ENCODE measurements at regions not wholly inside any gene's neighbourhood (a gene's known extent, or its start where the extent isn't known, plus 50 kb on each side); places are given as distances from the start of the nearest gene placed in this dataset.

DNA sequence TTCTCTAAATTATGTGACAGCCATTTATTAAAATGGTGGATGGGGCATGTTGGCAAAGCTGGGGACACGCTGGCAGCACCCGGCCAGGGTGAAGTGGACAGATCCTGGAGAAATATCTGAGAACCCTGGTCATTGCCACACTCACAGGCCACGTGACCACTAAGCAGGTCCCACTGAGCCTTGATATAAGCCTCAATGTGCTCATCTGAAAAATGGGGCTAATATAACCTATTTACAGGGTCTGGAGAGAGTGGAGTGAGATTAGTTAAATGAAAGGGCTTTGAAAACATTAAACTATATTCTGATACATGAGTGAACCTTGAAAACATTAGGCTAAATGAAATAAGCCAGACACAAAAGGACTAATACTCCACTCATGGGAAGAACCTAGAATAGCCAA is 108.9 kb downstream of the RBFOX3 start:
- TF ChIP-seq, protein P1, sequence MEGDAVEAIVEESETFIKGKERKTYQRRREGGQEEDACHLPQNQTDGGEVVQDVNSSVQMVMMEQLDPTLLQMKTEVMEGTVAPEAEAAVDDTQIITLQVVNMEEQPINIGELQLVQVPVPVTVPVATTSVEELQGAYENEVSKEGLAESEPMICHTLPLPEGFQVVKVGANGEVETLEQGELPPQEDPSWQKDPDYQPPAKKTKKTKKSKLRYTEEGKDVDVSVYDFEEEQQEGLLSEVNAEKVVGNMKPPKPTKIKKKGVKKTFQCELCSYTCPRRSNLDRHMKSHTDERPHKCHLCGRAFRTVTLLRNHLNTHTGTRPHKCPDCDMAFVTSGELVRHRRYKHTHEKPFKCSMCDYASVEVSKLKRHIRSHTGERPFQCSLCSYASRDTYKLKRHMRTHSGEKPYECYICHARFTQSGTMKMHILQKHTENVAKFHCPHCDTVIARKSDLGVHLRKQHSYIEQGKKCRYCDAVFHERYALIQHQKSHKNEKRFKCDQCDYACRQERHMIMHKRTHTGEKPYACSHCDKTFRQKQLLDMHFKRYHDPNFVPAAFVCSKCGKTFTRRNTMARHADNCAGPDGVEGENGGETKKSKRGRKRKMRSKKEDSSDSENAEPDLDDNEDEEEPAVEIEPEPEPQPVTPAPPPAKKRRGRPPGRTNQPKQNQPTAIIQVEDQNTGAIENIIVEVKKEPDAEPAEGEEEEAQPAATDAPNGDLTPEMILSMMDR (IDR thresholded peaks at IDR 0.05; ENCODE audit: insufficient read depth, low read depth, low read length, missing control alignments), result no peak
- no peak overlapping the region for H3K4me3 ChIP-seq (ENCODE audit: low read length)
- DNase-seq (ENCODE audit: low read depth), result no peak

DNA sequence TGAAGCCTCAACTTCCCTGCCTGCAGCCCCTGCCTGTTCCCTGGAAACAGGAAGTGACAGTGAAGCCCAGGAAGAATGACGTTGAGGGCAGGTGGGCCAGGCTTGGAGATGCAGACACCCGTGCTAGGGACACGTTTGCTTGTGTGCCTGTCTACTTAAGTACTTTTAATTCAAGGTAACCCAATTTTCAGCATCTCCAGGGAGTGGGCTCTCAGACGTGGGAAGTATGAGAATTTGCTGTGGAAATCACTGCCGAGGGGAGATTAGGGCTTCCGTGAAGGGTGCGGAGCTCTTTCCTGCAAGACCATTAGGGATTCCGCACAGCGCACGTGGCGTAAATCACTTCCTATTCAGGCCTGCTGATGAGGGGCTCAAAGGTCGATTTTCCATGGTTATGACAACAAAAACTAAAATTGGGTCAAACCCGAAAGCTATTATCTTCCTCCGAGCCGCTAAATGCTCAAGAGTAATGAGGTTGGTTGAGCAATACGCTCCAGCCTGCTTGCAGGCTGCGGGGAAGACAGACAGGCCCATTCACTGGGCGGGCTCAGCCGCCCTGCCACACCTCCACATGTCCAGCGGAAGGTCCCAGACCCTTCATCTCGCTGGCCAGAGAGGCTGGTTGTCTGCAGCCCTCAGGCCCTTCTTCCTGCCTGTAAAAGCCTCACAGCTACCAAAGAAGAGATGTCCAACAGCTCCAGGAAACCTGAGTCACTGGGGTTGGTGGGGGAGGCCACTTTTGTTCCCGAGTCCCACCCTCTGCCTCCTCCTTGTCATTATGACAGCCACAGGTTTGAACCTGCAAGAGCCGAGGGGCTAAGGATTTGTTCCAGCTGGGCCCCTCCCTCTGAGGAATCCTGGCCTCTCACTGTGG is 109.9 kb downstream of the RBFOX3 start:
- TF ChIP-seq, protein P1 (IDR thresholded peaks at IDR 0.05; ENCODE audit: insufficient read depth, low read depth, low read length, missing control alignments), result no peak
- DNase-seq (ENCODE audit: low read depth), result no peak

DNA sequence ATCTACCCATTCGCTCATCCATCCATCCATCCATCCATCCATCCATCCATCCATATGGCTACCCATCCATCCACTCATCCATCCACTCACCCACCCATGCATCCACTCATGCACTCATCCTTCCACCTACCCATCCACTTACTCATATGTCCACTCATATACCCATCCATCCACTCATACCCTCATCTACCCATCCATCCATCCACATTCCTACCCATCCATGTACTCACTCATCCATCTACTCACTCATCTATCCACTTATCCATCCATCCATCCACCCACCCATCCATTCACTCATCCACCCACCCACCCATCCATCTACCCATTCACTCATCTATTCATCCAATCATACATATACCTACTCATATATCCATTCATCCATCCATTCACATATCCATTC is 112.0 kb downstream of the RBFOX3 start:
- no peak for DNase-seq (ENCODE audit: low read depth)
- TF ChIP-seq, protein P1 (IDR thresholded peaks at IDR 0.05; ENCODE audit: insufficient read depth, low read depth, low read length, missing control alignments), result no peak
- no peak overlapping the region for H3K4me3 ChIP-seq (ENCODE audit: low read length)

More for the DNA sequence above, 109.9 kb downstream of the RBFOX3 start:
- H3K4me3 ChIP-seq (ENCODE audit: low read length), result no peak overlapping the region

DNA sequence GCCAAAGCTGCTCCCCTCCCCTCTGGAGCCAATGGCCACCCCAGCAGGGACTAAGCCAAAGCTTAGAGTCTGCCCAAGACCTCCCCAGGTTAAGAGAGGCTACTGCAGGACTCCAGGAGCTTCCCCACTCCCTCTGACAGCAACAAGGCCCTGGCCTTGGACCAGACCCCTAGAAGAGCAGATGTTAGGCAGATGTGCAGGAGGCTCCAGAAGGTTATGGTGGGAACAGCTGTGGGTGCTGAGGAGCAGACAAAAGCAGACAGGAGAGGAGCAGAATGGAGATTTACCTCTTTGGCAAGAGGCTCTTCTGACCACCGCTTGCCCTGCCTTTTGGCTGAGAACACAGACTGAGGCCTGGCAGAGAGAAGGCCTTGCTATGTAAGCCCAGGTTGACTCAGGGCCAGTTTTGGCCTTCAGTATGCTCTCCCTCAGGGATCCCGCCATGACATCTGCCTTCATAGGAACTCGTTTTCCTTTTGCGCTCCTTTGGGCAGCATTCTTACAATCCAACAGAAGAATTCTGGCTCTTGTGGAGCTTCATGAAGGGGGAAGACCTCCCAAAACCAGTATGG is 113.0 kb downstream of the RBFOX3 start:
- H3K4me3 ChIP-seq (ENCODE audit: low read length), result no peak overlapping the region
- TF ChIP-seq, protein P1 (IDR thresholded peaks at IDR 0.05; ENCODE audit: insufficient read depth, low read depth, low read length, missing control alignments), result no peak
- no peak for DNase-seq (ENCODE audit: low read depth)

DNA sequence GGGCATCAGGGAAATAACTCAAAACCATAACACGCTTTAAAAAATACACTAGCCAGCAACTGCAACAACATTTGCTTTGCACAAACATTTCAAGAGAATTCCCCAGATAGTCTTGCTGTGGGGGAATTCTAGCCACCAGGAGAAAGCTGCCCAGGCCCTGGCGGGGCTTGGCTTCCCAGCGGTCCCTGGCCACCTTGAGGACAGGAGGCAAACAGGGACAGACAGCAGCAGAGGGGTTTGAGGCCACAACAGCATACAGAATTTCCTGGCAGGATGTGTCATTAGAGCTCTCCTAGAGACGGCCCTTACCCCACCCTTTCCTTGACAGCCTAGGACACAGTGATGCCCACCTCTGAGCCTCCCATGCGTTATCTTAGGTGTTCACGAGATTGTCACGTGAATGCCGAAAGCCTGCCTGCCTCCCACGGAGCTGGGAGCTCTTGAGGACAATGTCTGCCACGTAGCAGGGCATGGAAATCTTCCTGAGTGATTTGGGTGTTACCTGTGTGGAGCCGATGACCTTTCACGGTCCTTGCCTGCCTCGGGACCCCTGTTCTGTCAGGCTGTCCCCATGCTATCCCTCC is 114.3 kb downstream of the RBFOX3 start:
- TF ChIP-seq, protein P1 (IDR thresholded peaks at IDR 0.05; ENCODE audit: insufficient read depth, low read depth, low read length, missing control alignments), result no peak
- no peak for DNase-seq (ENCODE audit: low read depth)
- no peak overlapping the region for H3K4me3 ChIP-seq (ENCODE audit: low read length)

DNA sequence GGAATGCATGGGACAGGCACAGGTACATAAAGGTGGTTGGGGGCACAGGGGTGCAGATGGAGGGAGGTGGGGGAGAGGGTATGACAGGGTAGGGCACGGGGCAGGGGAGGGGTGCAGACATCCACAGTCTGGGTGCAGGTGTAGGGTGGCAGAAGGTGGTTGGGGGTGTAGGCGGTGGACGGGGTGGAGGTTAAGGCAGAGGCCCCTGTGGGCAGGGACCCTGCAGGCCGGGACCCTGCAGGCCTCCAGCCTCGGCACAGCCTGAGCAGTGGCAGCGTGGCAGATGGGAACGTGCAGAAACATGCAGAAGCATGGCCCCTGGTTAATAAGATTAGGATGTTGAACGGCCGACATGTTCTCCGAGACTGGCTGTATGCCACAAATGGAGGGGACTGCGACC is 115.2 kb downstream of the RBFOX3 start:
- H3K4me3 ChIP-seq (ENCODE audit: low read length), result no peak overlapping the region
- no peak for DNase-seq (ENCODE audit: low read depth)
- TF ChIP-seq, protein P1 (IDR thresholded peaks at IDR 0.05; ENCODE audit: insufficient read depth, low read depth, low read length, missing control alignments), result no peak
